GM12873 (cell line): ENCODE measurements at regions not wholly inside any gene's neighbourhood (a gene's known extent, or its start where the extent isn't known, plus 50 kb on each side); places are given as distances from the start of the nearest gene placed in this dataset.

Source experiments
- TF ChIP-seq, protein P1 (sequence below): IDR thresholded peaks from 2 replicates; pipeline ENCODE4 v1.5.1; 2012; ENCODE audit warnings: low read depth, mild to moderate bottlenecking, moderate library complexity, low read length, control low read depth; ENCODE audit not compliant: insufficient read depth; ENCODE audit errors: missing control alignments

DNA sequence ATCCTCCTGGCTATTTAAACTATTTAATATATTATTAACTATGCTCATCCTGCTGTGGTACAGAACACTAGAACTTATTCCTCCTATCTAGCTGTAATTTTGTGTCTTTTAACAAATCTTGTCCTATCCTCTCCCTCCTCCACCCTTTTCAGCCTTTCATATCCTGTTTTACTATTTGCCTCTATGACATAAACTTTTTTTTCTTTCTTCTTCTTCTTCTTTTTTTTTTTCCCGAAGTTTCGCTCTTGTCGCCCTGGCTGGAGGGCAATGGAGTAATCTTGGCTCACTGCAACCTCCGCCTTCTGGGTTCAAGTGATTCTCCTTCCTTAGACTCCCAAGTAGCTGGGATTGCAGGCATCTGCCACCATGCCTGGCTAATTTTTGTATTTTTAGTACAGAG is 201.5 kb downstream of the LPIN1 start:
- TF ChIP-seq, protein P1, sequence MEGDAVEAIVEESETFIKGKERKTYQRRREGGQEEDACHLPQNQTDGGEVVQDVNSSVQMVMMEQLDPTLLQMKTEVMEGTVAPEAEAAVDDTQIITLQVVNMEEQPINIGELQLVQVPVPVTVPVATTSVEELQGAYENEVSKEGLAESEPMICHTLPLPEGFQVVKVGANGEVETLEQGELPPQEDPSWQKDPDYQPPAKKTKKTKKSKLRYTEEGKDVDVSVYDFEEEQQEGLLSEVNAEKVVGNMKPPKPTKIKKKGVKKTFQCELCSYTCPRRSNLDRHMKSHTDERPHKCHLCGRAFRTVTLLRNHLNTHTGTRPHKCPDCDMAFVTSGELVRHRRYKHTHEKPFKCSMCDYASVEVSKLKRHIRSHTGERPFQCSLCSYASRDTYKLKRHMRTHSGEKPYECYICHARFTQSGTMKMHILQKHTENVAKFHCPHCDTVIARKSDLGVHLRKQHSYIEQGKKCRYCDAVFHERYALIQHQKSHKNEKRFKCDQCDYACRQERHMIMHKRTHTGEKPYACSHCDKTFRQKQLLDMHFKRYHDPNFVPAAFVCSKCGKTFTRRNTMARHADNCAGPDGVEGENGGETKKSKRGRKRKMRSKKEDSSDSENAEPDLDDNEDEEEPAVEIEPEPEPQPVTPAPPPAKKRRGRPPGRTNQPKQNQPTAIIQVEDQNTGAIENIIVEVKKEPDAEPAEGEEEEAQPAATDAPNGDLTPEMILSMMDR = no peak

DNA sequence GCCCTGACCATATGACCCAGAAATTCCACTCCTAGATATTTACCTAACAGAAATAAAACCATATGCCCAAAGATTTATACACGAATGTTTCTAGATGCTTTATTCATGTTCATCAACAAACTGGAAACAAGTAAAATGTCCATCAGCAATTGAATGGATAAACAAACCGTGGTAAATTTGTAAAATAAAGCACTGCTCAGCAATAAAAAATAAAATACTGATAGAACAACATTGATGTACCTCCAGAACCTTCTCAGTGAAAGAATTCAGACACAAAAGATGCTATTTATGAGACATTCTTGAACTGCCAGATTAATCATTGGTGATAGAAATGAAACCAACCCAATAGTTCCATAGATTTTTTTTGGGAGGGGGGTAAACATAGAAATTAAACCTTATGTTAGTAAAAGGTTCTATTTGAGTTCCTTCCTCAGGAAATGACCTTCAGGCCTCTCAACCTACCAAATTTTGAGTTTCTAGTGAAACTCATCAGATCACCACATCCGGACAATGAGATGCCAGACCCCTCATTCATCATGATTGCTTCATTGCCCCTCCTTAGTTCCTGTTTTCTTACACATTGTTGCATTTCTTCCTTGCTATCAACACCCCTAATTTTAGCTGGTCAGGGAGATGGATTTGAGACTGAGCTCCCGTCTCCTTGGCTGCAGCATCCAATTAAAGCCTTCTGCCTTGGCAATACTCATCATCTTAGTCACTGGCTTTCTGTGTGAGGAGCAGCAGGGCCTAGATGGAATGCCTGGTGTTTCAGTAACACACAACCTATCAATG is 203.5 kb downstream of the LPIN1 start:
- TF ChIP-seq, protein P1 = no peak

DNA sequence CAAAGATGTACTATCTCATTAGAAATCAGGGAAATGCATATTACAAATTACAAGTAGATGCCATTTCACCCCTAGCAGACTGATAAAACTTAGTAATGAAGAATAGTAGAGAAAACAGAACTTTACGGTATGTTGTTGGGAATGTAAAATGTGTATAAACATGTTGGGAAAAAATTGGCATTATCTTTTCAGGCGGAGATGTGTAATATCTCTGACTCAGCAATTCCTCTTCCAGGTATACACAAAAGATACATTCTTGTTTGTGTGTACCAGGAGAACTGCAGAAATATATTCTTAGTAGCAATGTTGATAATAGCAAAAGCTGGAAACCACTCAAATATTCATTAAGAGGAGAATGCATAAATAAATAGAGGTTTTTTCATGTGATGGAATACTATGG is 204.5 kb downstream of the LPIN1 start:
- TF ChIP-seq, protein P1 = no peak

DNA sequence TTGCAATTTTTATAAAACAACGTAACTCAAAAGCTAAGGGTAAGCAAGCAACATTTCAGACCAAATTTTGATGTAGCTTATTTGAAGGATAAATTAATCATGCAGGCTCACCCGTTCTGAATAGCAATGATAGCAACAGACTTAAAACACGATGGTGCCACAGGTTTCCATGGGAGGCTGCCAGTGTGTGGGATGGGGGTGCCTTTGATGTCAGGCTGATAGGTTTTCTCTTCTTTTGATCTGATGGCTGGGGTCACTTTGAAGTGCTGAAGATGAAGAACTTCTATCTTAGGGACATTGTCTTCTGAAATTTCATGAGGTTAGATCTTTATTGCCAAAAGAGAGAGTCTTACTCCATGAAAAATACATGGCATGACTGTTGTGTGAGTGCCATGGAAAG is 206.8 kb downstream of the LPIN1 start:
- TF ChIP-seq, protein P1 = no peak

- TF ChIP-seq, protein P1 = no peak
Observed at GRCh38 chr2:11955314-11955713, 208.9 kb downstream of the LPIN1 start.

DNA sequence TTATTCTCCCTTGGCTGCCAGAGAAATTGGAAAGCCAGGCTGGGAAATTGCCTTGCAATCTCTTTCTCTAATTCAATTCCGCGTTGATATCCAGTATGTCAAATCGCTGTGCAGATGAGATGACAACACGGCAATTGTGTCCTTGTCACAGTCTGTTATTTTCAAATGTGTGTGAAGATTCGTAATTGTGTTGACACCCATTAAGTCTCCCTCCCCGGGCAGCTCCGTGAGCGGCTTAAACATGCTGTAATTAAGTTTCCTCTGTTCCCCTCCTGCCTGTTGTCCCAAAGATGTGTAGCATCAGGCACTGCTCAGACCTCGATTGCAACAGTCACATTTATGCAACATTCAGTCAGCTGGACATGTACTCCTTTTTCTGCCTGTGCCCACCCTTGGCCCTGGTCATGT is 209.5 kb downstream of the LPIN1 start:
- TF ChIP-seq, protein P1 = no peak

DNA sequence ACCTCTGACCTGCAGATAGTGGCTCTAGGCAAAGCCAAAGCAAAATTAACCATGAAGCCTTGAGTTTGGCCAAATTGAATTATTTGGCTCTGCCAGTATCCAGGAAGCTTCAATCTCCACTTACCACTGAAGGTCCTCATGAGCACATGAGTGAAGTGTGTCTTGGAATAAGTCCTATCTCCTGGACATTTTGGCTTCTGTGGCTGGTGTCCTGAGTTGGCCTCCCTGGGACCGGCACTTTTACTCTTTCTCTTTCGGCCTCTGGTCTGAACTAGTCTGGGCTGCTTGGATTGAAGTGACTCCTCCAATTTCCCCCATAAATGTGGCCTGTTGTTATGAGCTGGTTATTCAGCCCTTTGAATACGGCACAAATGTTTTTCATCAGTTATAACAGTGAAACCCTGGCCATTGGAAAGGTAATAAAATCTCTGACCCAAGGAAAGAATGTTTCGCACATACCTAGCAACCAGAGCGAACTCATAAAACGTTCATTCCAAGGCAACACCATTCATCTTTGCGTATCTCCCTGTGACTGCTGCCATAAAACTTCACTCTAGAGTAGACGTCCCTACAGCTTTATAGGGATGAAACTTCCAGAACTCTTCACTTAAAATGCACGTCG is 216.4 kb downstream of the LPIN1 start:
- TF ChIP-seq, protein P1 = no peak
